SU-DHL-6 (cell line): ENCODE measurements at regions not wholly inside any gene's neighbourhood (a gene's known extent, or its start where the extent isn't known, plus 50 kb on each side); places are given as distances from the start of the nearest gene placed in this dataset.

Source experiments
- H2AFZ ChIP-seq: fragments of 200-600 bp; sonication (generic); 2 replicates; pipeline ENCODE4 v1.6.1; 2014; ENCODE audit warnings: low read depth, mild to moderate bottlenecking, moderate library complexity, mixed read lengths, antibody characterized with exemption, low read length; ENCODE audit not compliant: severe bottlenecking
- H3F3A ChIP-seq: fragments of 200-600 bp; shearing (Covaris generic); 2 replicates; pipeline ENCODE4 v1.6.0; 2016; ENCODE audit warnings: antibody characterized with exemption, mild to moderate bottlenecking; ENCODE audit not compliant: insufficient read depth
- H3K27ac ChIP-seq: fragments of 200-600 bp; sonication (generic); 2 replicates; pipeline ENCODE4 v1.5.1; 2016; ENCODE audit warnings: low read depth, mild to moderate bottlenecking, low read length, moderate library complexity, mixed read lengths
- H3K27me3 ChIP-seq: fragments of 200-600 bp; sonication (generic), shearing (Covaris generic); 2 replicates; pipeline ENCODE4 v1.6.0; 2014; ENCODE audit warnings: mild to moderate bottlenecking, low read length
- H3K36me3 ChIP-seq: fragments of 200-600 bp; sonication (generic); 2 replicates; pipeline ENCODE4 v1.6.1; 2014; ENCODE audit warnings: mild to moderate bottlenecking, low read length, mixed read lengths
- H3K4me2 ChIP-seq: fragments of 300-600, 200-600 bp; shearing (Covaris generic), sonication (generic); 2 replicates; pipeline ENCODE4 v1.6.0; 2014; ENCODE audit warnings: low read length, low read depth, mild to moderate bottlenecking; ENCODE audit not compliant: poor library complexity, severe bottlenecking
- H3K4me3 ChIP-seq: fragments of 200-600 bp; sonication (generic); 2 replicates; pipeline ENCODE4 v1.5.1; 2014; ENCODE audit warnings: antibody characterized with exemption, low read length, mild to moderate bottlenecking, mixed read lengths; ENCODE audit not compliant: insufficient read depth, poor library complexity, severe bottlenecking
- H3K79me2 ChIP-seq: fragments of 200-600 bp; sonication (generic); 2 replicates; pipeline ENCODE4 v1.6.1; 2014; ENCODE audit warnings: mild to moderate bottlenecking, low read length, moderate library complexity; ENCODE audit not compliant: insufficient read depth
- H3K9ac ChIP-seq: fragments of 200-600 bp; sonication (generic); 2 replicates; pipeline ENCODE4 v1.7.0; 2014; ENCODE audit warnings: mild to moderate bottlenecking, low read length
- H3K9me2 ChIP-seq: fragments of 200-600 bp; sonication (generic); replicated peaks from 2 replicates; pipeline ENCODE4 v1.6.1; 2014; ENCODE audit warnings: low read length; ENCODE audit not compliant: insufficient read depth
- H3K9me3 ChIP-seq: fragments of 200-600 bp; sonication (generic); 2 replicates; pipeline ENCODE4 v1.6.1; 2014; ENCODE audit warnings: low read length, mixed read lengths; ENCODE audit not compliant: insufficient read depth
- H4K20me1 ChIP-seq: fragments of 200-600 bp; sonication (generic); 2 replicates; pipeline ENCODE4 v1.6.1; 2014; ENCODE audit warnings: low read depth, mild to moderate bottlenecking, antibody characterized with exemption, low read length, moderate library complexity, mixed read lengths
- CTCF ChIP-seq: fragments of 200-600 bp; sonication (generic); IDR thresholded peaks from one replicate; pipeline ENCODE4 v1.5.1; 2017; ENCODE audit warnings: antibody characterized with exemption, mild to moderate bottlenecking, low read length, moderate library complexity; ENCODE audit not compliant: insufficient read depth, poor library complexity, severe bottlenecking
- EZH2phosphoT487 ChIP-seq: fragments of 200-600 bp; sonication (generic), shearing (Covaris generic); conservative IDR thresholded peaks from 2 replicates; pipeline ENCODE4 v1.6.1; 2018; ENCODE audit warnings: mild to moderate bottlenecking, antibody characterized with exemption, low read length, moderate library complexity, mixed read lengths

- H3K4me2 ChIP-seq: no peak overlapping the region
- H3K36me3 ChIP-seq: no peaks in the 10 kb centered on the region
- no peaks in the 10 kb centered on the region for H3K9me2 ChIP-seq
- no peaks in the 10 kb centered on the region for H4K20me1 ChIP-seq
- H3K27me3 ChIP-seq: no peaks in the 10 kb centered on the region
- H3K4me3 ChIP-seq: no peak overlapping the region
- no peak overlapping the region for H2AFZ ChIP-seq
- no peak overlapping the region for H3K27ac ChIP-seq
- TF ChIP-seq CTCF: no peak
- no peak for TF ChIP-seq EZH2phosphoT487
- H3K9me3 ChIP-seq: no peaks in the 10 kb centered on the region
- H3K79me2 ChIP-seq: no peaks in the 10 kb centered on the region
- H3K9ac ChIP-seq: no peak overlapping the region
- no peaks in the 10 kb centered on the region for H3F3A ChIP-seq
These were observed 225.7 kb upstream of the SPOPL start for GRCh38 chr2:138275881-138276280.

- TF ChIP-seq EZH2phosphoT487 (no peak), CTCF (no peak)
- H3F3A ChIP-seq: no peaks in the 10 kb centered on the region
- H2AFZ ChIP-seq: no peak overlapping the region
- H3K27me3 ChIP-seq: no peaks in the 10 kb centered on the region
- no peaks in the 10 kb centered on the region for H3K36me3 ChIP-seq
- no peaks in the 10 kb centered on the region for H3K9me2 ChIP-seq
- no peak overlapping the region for H3K27ac ChIP-seq
- no peak overlapping the region for H3K4me2 ChIP-seq
- no peak overlapping the region for H3K9ac ChIP-seq
- no peaks in the 10 kb centered on the region for H3K9me3 ChIP-seq
- H4K20me1 ChIP-seq: no peaks in the 10 kb centered on the region
- H3K79me2 ChIP-seq: no peaks in the 10 kb centered on the region
- no peak overlapping the region for H3K4me3 ChIP-seq
These were observed 225.2 kb upstream of the SPOPL start for GRCh38 chr2:138276339-138276738.

- no peak overlapping the region for H2AFZ ChIP-seq
- no peak overlapping the region for H3K9ac ChIP-seq
- H3K4me2 ChIP-seq: no peak overlapping the region
- H3K27me3 ChIP-seq: no peaks in the 10 kb centered on the region
- no peaks in the 10 kb centered on the region for H3K9me3 ChIP-seq
- TF ChIP-seq CTCF: no peak
- TF ChIP-seq EZH2phosphoT487: no peak
- H3F3A ChIP-seq: no peaks in the 10 kb centered on the region
- no peaks in the 10 kb centered on the region for H4K20me1 ChIP-seq
- H3K79me2 ChIP-seq: no peaks in the 10 kb centered on the region
- H3K4me3 ChIP-seq: no peak overlapping the region
- no peaks in the 10 kb centered on the region for H3K9me2 ChIP-seq
- no peak overlapping the region for H3K27ac ChIP-seq
- no peaks in the 10 kb centered on the region for H3K36me3 ChIP-seq
These were observed 224.5 kb upstream of the SPOPL start for GRCh38 chr2:138277062-138277461.

- Histone ChIP-seq H3F3A (no peaks in the 10 kb centered on the region), H3K4me2 (no peak overlapping the region), H3K9me3 (no peaks in the 10 kb centered on the region), H4K20me1 (no peaks in the 10 kb centered on the region), H3K9ac (no peak overlapping the region), H3K36me3 (no peaks in the 10 kb centered on the region), H3K9me2 (no peaks in the 10 kb centered on the region), H3K27ac (no peak overlapping the region), H3K27me3 (no peaks in the 10 kb centered on the region), H3K79me2 (no peaks in the 10 kb centered on the region), H2AFZ (no peak overlapping the region), H3K4me3 (no peak overlapping the region)
- TF ChIP-seq EZH2phosphoT487 (no peak), CTCF (no peak)
These were observed 221.7 kb upstream of the SPOPL start for GRCh38 chr2:138279871-138280270.
